ENCODE measurements at regions not wholly inside any gene's neighbourhood (a gene's known extent, or its start where the extent isn't known, plus 50 kb on each side); places are given as distances from the start of the nearest gene placed in this dataset.

- no peak overlapping the region for H3K27ac ChIP-seq
- TF ChIP-seq ZFX (IDR thresholded peaks at IDR 0.05) (no peak), CTCF (conservative IDR thresholded peaks at IDR 0.05) (no peak)
These were observed 248.3 kb upstream of the CIBAR2 start for GRCh38 chr16:85360323-85361277.

GRCh38 chr16:85361441-85362118 is 249.3 kb upstream of the CIBAR2 start:
- no peak overlapping the region for H3K27ac ChIP-seq

GRCh38 chr16:85362443-85362842 is 250.2 kb upstream of the CIBAR2 start:
- TF ChIP-seq CTCF (conservative IDR thresholded peaks at IDR 0.05) (no peak), ZFX (IDR thresholded peaks at IDR 0.05) (no peak)
- no peak overlapping the region for H3K27ac ChIP-seq

More at GRCh38 chr16:85361441-85362118, 249.3 kb upstream of the CIBAR2 start:
- TF ChIP-seq CTCF (conservative IDR thresholded peaks at IDR 0.05): no peak

- TF ChIP-seq CTCF (conservative IDR thresholded peaks at IDR 0.05) (no peak), ZFX (IDR thresholded peaks at IDR 0.05) (no peak)
- no peak overlapping the region for H3K27ac ChIP-seq
These were observed 249.7 kb upstream of the GSE1 start for GRCh38 chr16:85363427-85363826.

GRCh38 chr16:85363881-85364280 is 249.2 kb upstream of the GSE1 start:
- TF ChIP-seq ZFX (IDR thresholded peaks at IDR 0.05) (no peak), CTCF (conservative IDR thresholded peaks at IDR 0.05) (no peak)

GRCh38 chr16:85364323-85365040 is 248.6 kb upstream of the GSE1 start:
- TF ChIP-seq CTCF (conservative IDR thresholded peaks at IDR 0.05) (no peak), ZFX (IDR thresholded peaks at IDR 0.05) (no peak)
- no peak overlapping the region for H3K27ac ChIP-seq

More at GRCh38 chr16:85363881-85364280, 249.2 kb upstream of the GSE1 start:
- no peak overlapping the region for H3K27ac ChIP-seq

Data from C4-2B (cell line).